Stimulated activated CD4-positive, alpha-beta T cell treated with anti-CD3 and anti-CD28 coated beads, Interleukin-12 subunit alpha, Interleukin-12 subunit beta, amount 100 ng/mL, for 4 hours (primary cell): ENCODE measurements at regions not wholly inside any gene's neighbourhood (a gene's known extent, or its start where the extent isn't known, plus 50 kb on each side); places are given as distances from the start of the nearest gene placed in this dataset.

Source experiments
- DNase-seq: peaks from one replicate; pipeline ENCODE4 v3.0.0-alpha.2; 2020

DNA sequence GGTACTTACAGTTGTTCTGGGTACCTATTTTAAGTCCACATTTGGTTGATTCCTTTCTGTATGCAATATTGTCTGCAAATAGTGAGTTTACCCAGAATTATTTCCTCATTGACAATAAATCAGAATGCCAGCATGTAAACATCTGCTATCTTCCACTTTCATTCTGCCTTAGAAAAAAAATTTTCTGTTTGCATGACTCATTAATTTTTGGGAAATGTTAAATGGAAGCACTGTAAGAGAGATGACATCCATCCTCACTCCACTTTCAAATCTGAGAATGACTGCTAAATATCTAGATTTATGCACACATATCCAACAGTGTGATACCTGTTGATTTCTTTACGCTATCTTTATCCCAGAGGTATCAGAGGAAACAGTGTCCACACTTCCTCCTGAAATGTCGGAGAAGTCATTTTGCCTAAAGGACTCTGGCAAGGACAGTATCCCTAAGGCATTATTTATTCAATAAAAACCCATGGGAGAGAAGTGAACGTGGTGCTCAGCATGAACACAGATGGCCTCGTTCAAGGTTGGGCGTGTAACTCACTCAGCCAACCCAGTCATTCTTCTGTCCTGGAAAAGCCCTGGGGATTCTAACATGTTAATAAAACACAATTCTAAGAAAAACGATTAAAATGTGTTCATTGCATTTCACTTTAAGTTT, 780.9 kb downstream of the QKI start:
- no peak for DNase-seq

GRCh38 chr6:164188861-164189260, 774.3 kb downstream of the QKI start:
- no peak for DNase-seq

- no peak for DNase-seq
Observed at GRCh38 chr6:164185471-164185871, 771.0 kb downstream of the QKI start.

DNA sequence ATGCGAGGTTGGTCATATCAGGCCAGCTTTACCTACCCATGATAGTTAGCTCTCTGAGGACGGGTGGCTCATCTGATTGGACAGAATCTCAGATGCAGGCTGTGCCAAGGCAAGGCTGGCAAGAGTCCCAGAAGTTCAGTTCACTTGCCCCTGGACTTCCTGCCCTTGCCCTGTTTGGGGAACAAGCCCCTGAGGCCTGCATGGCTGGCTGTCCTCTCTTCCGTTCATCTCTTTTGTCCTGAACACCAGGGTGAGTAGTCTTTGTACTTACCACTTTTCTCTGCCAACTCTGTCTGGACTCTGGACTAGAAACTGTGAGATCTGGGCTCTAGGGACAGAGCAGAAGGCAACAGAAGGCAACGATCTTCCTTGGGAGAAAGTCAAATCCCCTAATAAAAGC, 769.9 kb downstream of the QKI start:
- DNase-seq: no peak

GRCh38 chr6:164183556-164184123, 769.1 kb downstream of the QKI start:
- no peak for DNase-seq

- no peak for DNase-seq
Observed at GRCh38 chr6:164178679-164179332, 764.3 kb downstream of the QKI start.

DNA sequence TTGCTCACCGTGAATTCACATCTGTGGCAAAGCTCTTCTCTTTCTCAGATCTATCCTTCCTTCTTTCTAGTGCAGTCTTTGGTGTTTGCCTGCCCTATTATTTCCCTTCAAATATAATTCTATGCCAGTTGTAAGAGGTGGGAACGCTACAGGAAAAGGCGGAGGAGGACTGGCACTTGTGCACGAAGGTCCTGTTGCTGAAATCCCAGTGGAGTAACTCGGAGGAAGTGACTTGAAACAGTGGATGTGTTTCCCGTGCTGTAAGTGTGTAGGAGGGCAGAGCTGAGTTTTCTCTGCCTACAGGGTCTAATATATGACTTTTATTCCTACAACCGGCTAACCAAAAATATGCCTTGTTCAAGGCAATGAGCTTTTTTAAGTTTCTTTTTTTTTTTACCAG, 754.8 kb downstream of the QKI start:
- no peak for DNase-seq

DNA sequence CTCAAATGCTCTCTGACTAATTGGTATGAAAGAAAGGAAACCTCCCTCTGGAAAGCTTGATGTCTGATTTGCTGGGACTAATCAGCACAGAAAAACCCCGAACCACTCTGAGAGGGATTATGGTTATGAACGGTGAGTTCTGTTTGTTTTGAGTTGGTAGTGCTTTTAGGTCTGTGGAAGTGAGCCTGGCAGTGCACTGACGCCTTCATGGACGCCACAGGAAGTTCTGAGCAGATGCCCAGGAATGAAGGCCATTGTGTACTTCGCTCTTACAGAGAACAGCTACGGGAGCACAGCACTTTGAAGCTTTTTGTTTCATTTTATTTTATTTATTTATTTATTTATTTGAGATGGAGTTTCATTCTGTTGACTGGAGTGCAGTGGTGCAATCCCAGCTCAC, 754.1 kb downstream of the QKI start:
- DNase-seq: no peak

- DNase-seq: no peak
Observed at GRCh38 chr6:164167873-164168405, 753.4 kb downstream of the QKI start.

DNA sequence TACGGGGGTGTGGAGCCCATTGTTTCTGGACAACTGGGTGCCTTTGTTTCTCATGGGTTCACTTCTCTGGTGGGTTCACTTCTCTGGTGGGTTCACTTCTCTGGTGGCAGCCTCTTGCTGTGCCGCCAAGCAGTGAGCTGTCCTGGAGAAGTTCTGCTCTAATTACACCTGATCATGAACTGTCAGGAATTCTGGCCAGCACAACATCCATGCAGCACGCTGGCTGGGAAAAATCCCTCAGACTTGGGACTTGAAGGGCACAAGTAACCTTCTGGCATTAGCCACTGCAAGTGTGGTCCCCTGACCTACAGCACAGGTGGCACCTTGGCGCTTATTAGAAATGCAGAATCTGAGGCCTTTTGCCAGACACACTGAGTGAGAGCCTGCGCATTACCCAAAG, 752.5 kb downstream of the QKI start:
- DNase-seq: no peak

- no peak for DNase-seq
Observed at GRCh38 chr6:164166515-164166914, 752.0 kb downstream of the QKI start.

DNA sequence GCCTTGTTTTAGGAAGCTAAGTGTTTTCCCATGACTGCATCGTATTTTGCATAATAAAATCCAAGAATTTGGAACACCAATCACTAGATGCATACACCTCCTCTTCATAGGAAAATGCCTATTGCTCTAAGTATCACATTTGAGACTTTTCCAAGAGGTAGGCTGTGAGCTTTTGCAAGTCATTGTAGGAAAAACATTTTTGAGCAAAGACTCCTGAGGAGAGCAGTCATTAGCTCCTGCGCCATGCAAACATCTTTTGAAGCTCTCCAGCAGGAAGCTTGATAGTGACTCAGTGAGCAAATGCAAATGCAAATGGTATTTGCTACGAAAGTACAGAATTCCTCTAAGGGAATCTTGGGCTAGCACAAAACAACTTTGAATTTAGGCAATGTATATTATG, 750.4 kb downstream of the QKI start:
- DNase-seq: no peak

DNA sequence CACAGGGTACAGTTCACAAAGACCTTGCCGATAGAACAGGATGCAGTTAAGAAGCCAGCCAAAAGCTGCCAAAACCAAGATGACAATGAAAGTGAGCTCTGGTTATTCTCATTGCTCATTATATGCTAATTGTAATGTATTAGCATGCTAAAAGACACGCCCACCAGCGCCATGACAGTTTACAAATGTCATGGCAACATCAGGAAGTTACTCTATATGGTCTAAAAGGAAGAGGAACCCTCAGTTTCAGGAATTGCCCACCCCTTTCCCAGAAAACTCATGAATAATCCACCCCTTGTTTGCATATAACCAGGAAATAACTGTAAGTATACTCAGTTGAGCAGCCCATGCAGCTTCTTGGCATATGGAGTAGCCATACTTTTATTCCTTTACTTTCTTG, 748.7 kb downstream of the QKI start:
- no peak for DNase-seq

GRCh38 chr6:164159061-164159460, 744.5 kb downstream of the QKI start:
- no peak for DNase-seq

DNA sequence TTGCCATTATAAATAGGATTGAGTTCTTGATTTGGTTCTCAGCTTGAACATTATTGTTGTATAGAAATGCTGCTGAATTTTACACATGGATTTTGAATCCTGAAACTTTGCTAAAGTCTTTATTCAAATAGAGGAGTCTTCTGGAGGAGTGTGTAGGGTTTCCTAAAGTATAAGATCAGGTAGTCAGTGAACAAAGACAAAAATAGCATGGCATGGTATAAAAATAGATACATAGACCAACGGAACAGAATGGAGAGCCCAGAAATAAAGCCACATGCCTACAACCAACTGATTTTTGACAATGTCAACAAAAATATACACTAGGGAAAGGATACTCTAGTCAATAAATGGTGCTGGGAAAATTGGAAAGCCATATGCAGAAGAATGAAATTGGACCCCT, 740.1 kb downstream of the QKI start:
- no peak for DNase-seq

GRCh38 chr6:164152611-164153010, 738.1 kb downstream of the QKI start:
- DNase-seq: no peak

GRCh38 chr6:164151161-164152120, 736.9 kb downstream of the QKI start:
- no peak for DNase-seq

- no peak for DNase-seq
Observed at GRCh38 chr6:164150232-164150631, 735.7 kb downstream of the QKI start.

DNA sequence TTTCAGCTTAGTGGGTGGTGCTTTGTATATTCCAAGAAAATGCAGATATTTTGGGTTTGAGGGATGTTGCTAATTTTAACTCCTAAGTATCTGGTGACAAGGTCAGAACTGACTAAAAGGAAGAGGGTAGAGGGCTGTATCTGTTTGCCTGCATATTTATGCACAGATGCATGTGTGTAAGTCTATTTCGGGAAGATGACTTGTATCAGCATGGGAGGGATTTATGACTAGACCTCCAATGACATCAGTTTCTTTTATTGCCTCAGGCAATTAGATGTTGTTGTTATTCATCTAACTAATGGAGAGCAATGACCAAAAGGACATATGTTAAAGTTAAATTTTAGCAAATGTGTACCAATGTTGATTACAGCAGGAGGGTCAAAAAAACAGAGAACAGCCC, 734.3 kb downstream of the QKI start:
- no peak for DNase-seq

DNA sequence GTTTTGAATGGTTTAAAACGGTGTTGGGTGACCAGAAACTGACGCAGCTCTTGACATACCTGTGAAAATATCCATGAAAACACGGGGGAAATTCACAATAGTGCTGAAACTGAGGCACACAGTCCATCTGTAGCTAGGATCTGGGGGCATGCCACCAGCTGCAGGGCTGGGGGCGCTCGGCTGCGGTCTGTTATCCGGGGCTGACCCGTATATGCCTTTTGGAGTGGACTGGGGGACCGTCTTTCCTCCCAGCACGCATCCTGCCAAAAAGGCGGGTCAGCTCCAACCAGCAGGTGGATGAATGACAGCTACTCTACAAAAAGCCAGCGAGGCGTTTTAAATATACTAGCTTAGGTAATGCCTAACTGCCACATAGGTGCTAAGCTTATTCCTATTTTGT, 729.8 kb downstream of the QKI start:
- no peak for DNase-seq

GRCh38 chr6:164142322-164142721, 727.8 kb downstream of the QKI start:
- DNase-seq: no peak

GRCh38 chr6:164135511-164136132, 721.1 kb downstream of the QKI start:
- DNase-seq: no peak

DNA sequence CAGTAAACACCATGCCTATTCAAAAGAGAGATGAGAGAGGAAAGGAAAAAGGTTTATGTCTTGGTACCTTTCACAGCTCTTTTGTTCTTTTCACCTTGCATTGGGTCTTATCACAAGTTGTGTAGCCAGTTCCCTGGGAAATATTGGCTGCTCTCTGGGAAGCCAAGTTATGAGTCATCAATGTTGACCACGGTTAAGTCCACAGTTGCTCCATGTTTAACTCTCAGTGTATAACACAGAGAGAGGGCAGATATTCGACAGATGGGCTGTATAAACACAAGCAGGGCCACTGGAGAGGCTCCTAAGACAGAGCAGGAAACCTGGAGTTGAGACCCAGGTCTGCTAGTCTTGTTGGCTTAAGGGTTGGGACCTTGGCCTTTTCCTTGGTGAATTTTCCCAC, 718.6 kb downstream of the QKI start:
- no peak for DNase-seq
